ENCODE measurements at regions not wholly inside any gene's neighbourhood (a gene's known extent, or its start where the extent isn't known, plus 50 kb on each side); places are given as distances from the start of the nearest gene placed in this dataset.
"Not testable (repeated sequence)": the region's sequence is repeated elsewhere in the genome, so short reads cannot be mapped to it uniquely, and the experiment has no call there.

DNA sequence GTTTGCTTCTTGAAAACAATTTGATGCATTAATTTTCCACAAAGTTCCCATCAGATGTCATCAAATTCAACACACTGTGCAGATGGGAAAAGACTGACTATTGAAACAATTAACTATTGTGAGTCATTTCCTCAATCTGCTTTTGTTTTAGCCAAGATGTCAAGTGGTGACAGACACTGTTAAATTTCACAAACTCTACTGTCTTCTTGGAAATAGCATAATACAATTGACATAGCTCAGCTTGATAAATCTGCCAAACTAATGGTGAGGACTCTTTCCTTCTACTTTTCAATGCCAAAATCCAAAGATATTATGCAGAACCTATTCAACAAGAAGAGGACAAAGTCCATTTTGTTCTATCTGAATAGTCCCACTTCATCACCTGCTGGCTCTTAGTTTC lies 242.3 kb downstream of the CAAP1 start:
- no peak for ATAC-seq
- no peak overlapping the region for H3K4me3 ChIP-seq
- intact Hi-C loops (cut with DNase I) = no loop called here

GRCh38 chr9:26643826-26644225 lies 248.8 kb downstream of the CAAP1 start:
- H3K27ac ChIP-seq = no peak overlapping the region
- TF ChIP-seq, protein P1, sequence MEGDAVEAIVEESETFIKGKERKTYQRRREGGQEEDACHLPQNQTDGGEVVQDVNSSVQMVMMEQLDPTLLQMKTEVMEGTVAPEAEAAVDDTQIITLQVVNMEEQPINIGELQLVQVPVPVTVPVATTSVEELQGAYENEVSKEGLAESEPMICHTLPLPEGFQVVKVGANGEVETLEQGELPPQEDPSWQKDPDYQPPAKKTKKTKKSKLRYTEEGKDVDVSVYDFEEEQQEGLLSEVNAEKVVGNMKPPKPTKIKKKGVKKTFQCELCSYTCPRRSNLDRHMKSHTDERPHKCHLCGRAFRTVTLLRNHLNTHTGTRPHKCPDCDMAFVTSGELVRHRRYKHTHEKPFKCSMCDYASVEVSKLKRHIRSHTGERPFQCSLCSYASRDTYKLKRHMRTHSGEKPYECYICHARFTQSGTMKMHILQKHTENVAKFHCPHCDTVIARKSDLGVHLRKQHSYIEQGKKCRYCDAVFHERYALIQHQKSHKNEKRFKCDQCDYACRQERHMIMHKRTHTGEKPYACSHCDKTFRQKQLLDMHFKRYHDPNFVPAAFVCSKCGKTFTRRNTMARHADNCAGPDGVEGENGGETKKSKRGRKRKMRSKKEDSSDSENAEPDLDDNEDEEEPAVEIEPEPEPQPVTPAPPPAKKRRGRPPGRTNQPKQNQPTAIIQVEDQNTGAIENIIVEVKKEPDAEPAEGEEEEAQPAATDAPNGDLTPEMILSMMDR (IDR thresholded peaks at IDR 0.05) = no peak
- DNase-seq (no peak), ATAC-seq (no peak)
- H3K4me3 ChIP-seq = no peak overlapping the region
- no peaks in the 10 kb centered on the region for H3K27me3 ChIP-seq
- intact Hi-C loops (cut with DNase I) = no loop called here
- H3K4me1 ChIP-seq = no peaks in the 10 kb centered on the region
- H3K36me3 ChIP-seq = no peaks in the 10 kb centered on the region
- no peaks in the 10 kb centered on the region for H3K9me3 ChIP-seq

More for the DNA sequence above, 242.3 kb downstream of the CAAP1 start:
- DNase-seq = no peak
- Histone ChIP-seq H3K36me3 (no peaks in the 10 kb centered on the region), H3K4me1 (no peaks in the 10 kb centered on the region), H3K9me3 (no peaks in the 10 kb centered on the region), H3K27ac (no peak overlapping the region), H3K27me3 (no peaks in the 10 kb centered on the region)
- TF ChIP-seq, protein P1 (IDR thresholded peaks at IDR 0.05) = no peak

DNA sequence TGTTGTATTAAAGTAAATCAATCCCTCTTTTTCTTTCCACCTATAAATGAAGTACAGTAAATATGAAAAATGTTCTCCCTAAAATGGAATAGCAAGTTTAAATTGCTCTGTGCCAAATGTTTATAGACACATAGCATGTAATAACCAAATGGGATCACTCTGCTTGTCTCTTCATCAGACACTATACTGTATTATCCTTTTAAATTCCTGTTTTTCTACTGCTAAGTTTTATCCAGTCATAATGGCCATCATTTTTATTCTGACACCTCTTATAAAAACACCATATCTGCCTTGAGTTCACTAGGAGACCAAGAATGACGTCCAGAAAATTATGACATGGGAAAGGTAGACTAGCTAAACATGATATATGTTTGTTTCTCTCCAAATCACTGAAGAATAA lies 252.8 kb downstream of the CAAP1 start:
- TF ChIP-seq, protein P1 (IDR thresholded peaks at IDR 0.05) = no peak
- Histone ChIP-seq H3K4me1 (no peaks in the 10 kb centered on the region), H3K27ac (no peak overlapping the region), H3K9me3 (no peaks in the 10 kb centered on the region), H3K27me3 (no peaks in the 10 kb centered on the region), H3K36me3 (no peaks in the 10 kb centered on the region), H3K4me3 (no peak overlapping the region)
- DNase-seq = peak in 2 of 4 donors; percentile 34 to 42
- ATAC-seq = no peak
- intact Hi-C loops (cut with DNase I) = no loop called here

- ATAC-seq = no peak
- no peak overlapping the region for H3K27ac ChIP-seq
- intact Hi-C loops (cut with DNase I) = no loop called here
These were observed 255.5 kb downstream of the CAAP1 start for GRCh38 chr9:26637101-26637500.

DNA sequence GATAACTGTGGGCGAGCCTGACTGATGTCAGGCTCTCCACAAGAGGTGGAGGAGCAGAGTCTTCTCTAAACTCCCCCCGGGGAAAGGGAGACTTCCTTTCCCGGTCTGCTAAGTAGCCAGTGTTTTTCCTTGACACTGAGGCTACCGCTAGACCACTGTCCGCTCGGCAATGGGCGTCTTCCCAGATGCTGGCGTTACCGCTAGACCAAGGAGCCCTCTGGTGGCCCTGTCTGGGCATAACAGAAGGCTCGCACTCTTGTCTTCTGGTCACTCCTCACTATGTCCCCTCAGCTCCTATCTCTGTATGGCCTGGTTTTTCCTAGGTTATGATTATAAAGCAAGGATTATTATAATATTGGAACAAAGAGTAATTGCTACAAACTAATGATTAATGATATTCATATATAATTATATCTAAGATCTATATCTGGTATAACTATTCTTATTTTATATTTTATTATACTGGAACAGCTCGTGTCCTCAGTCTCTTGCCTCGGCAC lies 278.7 kb downstream of the CAAP1 start:
- ATAC-seq; intact Hi-C loops (cut with DNase I): not testable (repeated sequence)

More at GRCh38 chr9:26637101-26637500, 255.5 kb downstream of the CAAP1 start:
- no peak for DNase-seq
- no peaks in the 10 kb centered on the region for H3K9me3 ChIP-seq
- TF ChIP-seq, protein P1 (IDR thresholded peaks at IDR 0.05) = no peak
- no peaks in the 10 kb centered on the region for H3K27me3 ChIP-seq
- no peak overlapping the region for H3K4me3 ChIP-seq
- H3K4me1 ChIP-seq = no peaks in the 10 kb centered on the region
- no peaks in the 10 kb centered on the region for H3K36me3 ChIP-seq

DNA sequence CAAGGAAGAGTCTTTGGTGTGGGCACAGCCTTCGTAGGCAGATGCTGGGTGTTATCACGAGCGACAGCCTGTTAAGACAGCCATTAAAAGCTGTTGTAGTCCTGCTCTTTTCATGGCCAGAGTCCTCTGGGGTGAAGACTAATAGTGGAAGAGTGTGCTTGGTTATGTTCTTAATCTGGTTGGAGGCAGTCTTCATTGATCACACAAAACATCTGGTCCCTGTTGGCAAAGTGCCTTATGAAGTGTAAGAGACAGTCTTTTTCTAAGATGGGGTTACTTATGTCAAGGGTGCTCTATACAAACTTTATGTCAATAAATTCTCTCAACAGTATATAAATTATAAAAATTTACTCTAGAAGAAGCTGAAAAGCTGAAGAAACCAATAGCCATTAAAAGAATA lies 280.4 kb downstream of the CAAP1 start:
- Histone ChIP-seq H3K4me1 (no peaks in the 10 kb centered on the region), H3K27me3 (no peaks in the 10 kb centered on the region), H3K36me3 (no peaks in the 10 kb centered on the region), H3K9me3 (no peaks in the 10 kb centered on the region), H3K27ac (no peak overlapping the region), H3K4me3 (no peak overlapping the region)
- TF ChIP-seq, protein P1 (IDR thresholded peaks at IDR 0.05) = no peak
- ATAC-seq = no peak
- intact Hi-C loops (cut with DNase I) = no loop called here
- no peak for DNase-seq

More for the DNA sequence above, 278.7 kb downstream of the CAAP1 start:
- H3K36me3 ChIP-seq, H3K27ac ChIP-seq, H3K27me3 ChIP-seq, H3K4me1 ChIP-seq, H3K4me3 ChIP-seq, DNase-seq, H3K9me3 ChIP-seq: not testable (repeated sequence)
